ENCODE measurements at regions not wholly inside any gene's neighbourhood (a gene's known extent, or its start where the extent isn't known, plus 50 kb on each side); places are given as distances from the start of the nearest gene placed in this dataset.
"Not testable (repeated sequence)": the region's sequence is repeated elsewhere in the genome, so short reads cannot be mapped to it uniquely, and the experiment has no call there.

GRCh38 chr3:173257797-173258196 lies 116.8 kb upstream of the SPATA16 start:
- no peak for DNase-seq
- TF ChIP-seq POLR2A (IDR thresholded peaks at IDR 0.05; ENCODE audit: low read length) (no peak), GATA1 (IDR thresholded peaks at IDR 0.05; ENCODE audit: low read depth, low read length) (no peak)

- no peak for DNase-seq
- no peak for TF ChIP-seq GATA1 (IDR thresholded peaks at IDR 0.05; ENCODE audit: low read depth, low read length)
- no peak for TF ChIP-seq POLR2A (IDR thresholded peaks at IDR 0.05; ENCODE audit: low read length)
Observed at GRCh38 chr3:173255555-173255954, 114.5 kb upstream of the SPATA16 start.

GRCh38 chr3:173253471-173253870 lies 112.4 kb upstream of the SPATA16 start:
- no peak for DNase-seq
- TF ChIP-seq POLR2A (IDR thresholded peaks at IDR 0.05; ENCODE audit: low read length) (no peak), GATA1 (IDR thresholded peaks at IDR 0.05; ENCODE audit: low read depth, low read length) (no peak)

GRCh38 chr3:173249457-173249856 lies 108.4 kb upstream of the SPATA16 start:
- DNase-seq, result no peak
- TF ChIP-seq POLR2A (IDR thresholded peaks at IDR 0.05; ENCODE audit: low read length), result no peak
- TF ChIP-seq GATA1 (IDR thresholded peaks at IDR 0.05; ENCODE audit: low read depth, low read length), result no peak

GRCh38 chr3:173241727-173242126 lies 100.7 kb upstream of the SPATA16 start:
- DNase-seq, result no peak
- TF ChIP-seq POLR2A (IDR thresholded peaks at IDR 0.05; ENCODE audit: low read length), result no peak
- TF ChIP-seq GATA1 (IDR thresholded peaks at IDR 0.05; ENCODE audit: low read depth, low read length), result no peak

GRCh38 chr3:173238091-173238490 lies 97.1 kb upstream of the SPATA16 start:
- no peak for TF ChIP-seq POLR2A (IDR thresholded peaks at IDR 0.05; ENCODE audit: low read length)
- no peak for TF ChIP-seq GATA1 (IDR thresholded peaks at IDR 0.05; ENCODE audit: low read depth, low read length)
- no peak for DNase-seq

- no peak for DNase-seq
- TF ChIP-seq GATA1 (IDR thresholded peaks at IDR 0.05; ENCODE audit: low read depth, low read length), result no peak
Observed at GRCh38 chr3:173225351-173225750, 84.3 kb upstream of the SPATA16 start.

- peak in 1 of 2 experiments; percentile 2 for DNase-seq
- no peak for TF ChIP-seq POLR2A (IDR thresholded peaks at IDR 0.05; ENCODE audit: low read length)
- TF ChIP-seq GATA1 (IDR thresholded peaks at IDR 0.05; ENCODE audit: low read depth, low read length), result no peak
Observed at GRCh38 chr3:173221010-173221409, 80.0 kb upstream of the SPATA16 start.

GRCh38 chr3:173217127-173217526 lies 76.1 kb upstream of the SPATA16 start:
- no peak for DNase-seq

GRCh38 chr3:173216063-173216462 lies 75.0 kb upstream of the SPATA16 start:
- TF ChIP-seq POLR2A (IDR thresholded peaks at IDR 0.05; ENCODE audit: low read length), result no peak
- no peak for DNase-seq

More at GRCh38 chr3:173217127-173217526, 76.1 kb upstream of the SPATA16 start:
- no peak for TF ChIP-seq POLR2A (IDR thresholded peaks at IDR 0.05; ENCODE audit: low read length)
- no peak for TF ChIP-seq GATA1 (IDR thresholded peaks at IDR 0.05; ENCODE audit: low read depth, low read length)

GRCh38 chr3:173214576-173214975 lies 73.5 kb upstream of the SPATA16 start:
- no peak for DNase-seq
- TF ChIP-seq GATA1 (IDR thresholded peaks at IDR 0.05; ENCODE audit: low read depth, low read length), result no peak
- TF ChIP-seq POLR2A (IDR thresholded peaks at IDR 0.05; ENCODE audit: low read length), result no peak

GRCh38 chr3:173199568-173199967 lies 58.5 kb upstream of the SPATA16 start:
- DNase-seq, result no peak
- no peak for TF ChIP-seq GATA1 (IDR thresholded peaks at IDR 0.05; ENCODE audit: low read depth, low read length)
- no peak for TF ChIP-seq POLR2A (IDR thresholded peaks at IDR 0.05; ENCODE audit: low read length)

GRCh38 chr3:173194868-173195267 lies 53.8 kb upstream of the SPATA16 start:
- not testable (repeated sequence) for DNase-seq

GRCh38 chr3:173191611-173192010 lies 50.6 kb upstream of the SPATA16 start:
- TF ChIP-seq POLR2A (IDR thresholded peaks at IDR 0.05; ENCODE audit: low read length) (no peak), GATA1 (IDR thresholded peaks at IDR 0.05; ENCODE audit: low read depth, low read length) (no peak)
- no peak for DNase-seq
